NCI-H460 (cell line): ENCODE measurements at regions not wholly inside any gene's neighbourhood (a gene's known extent, or its start where the extent isn't known, plus 50 kb on each side); places are given as distances from the start of the nearest gene placed in this dataset.

Experiments
- DNase-seq: peaks from one replicate; pipeline ENCODE4 v3.0.0-alpha.2; 2016; ENCODE audit warnings: low read depth; ENCODE audit errors: extremely low read depth

GRCh38 chr15:100703032-100703578 is 100.7 kb downstream of the ASB7 start:
- DNase-seq = no peak

DNA sequence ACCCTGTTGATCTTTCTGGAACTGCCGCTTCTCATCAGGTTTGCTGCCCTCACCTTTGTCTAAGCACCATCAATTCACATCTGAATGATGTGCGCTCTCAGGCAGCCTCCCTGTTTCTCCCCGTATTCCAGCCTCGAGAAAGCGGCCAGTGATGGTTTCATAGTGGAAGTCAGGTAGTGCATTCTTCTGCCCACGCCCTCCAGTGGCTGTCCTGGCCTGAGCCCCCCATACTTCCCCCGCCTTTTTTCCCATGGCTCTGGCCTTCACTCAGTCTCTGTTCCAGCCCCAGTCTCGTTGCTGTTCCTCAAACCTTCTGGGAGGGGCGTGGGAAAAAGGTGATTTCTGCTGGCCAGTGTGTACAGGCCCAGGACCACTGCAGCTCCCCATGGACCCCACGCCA is 101.3 kb downstream of the ASB7 start:
- no peak for DNase-seq

DNA sequence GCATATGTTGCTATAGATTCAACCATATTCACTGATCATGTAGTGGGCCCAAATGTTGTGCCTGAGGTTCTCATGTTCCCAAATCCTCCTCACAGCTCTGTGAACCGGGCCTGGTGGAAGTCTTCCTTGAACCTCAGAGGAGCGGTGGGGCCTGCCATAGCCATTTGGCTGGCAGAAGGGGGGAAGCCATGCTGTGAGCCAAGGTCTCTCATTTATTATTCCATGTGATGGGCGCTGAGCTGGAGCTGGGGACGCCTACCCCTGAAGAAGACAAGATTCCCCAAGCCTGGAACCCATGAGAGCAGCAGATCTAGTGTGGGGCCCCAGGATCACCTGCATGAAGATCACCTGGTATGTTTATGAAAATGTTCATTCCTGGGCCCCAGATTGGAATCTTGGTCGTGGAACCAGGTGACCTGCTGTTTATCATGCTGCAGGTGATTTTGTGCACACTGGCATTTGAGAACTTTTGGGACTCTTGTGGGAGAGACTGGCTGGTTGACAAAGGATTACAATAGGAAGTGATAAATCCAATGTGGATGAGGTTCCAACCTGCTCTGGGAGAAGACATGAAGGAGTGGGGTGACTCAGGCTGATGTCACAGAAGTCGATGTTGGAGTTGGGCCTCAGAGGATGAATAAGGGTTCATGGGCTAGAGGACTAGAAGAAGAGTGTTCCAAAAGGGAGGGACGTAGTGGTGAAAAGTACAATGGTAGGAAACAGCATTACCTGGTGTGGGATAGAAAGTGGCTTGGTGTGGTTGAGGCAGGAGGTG is 102.1 kb downstream of the ASB7 start:
- no peak for DNase-seq

DNA sequence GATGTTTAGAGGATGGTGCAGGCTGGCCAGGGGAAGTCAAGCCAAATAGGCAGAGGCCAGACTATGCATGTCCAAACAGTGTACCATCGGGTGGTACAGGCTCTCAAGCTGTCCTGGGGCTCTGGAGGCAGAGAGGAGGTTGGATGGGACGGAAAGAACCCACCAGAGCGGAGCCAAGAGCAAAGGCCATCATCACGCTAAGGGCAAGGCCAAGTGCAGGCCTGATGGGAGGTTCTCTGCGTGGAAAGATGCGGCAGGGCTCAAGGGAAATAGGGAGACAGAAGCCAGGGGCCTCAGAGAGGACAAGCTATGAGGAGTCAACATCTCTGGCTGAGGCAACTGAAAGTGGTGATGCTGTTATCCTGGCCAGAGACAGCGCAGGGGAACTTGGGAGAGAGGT is 102.7 kb downstream of the ASB7 start:
- DNase-seq = no peak

GRCh38 chr15:100705841-100706240 is 103.5 kb downstream of the ASB7 start:
- DNase-seq = no peak

DNA sequence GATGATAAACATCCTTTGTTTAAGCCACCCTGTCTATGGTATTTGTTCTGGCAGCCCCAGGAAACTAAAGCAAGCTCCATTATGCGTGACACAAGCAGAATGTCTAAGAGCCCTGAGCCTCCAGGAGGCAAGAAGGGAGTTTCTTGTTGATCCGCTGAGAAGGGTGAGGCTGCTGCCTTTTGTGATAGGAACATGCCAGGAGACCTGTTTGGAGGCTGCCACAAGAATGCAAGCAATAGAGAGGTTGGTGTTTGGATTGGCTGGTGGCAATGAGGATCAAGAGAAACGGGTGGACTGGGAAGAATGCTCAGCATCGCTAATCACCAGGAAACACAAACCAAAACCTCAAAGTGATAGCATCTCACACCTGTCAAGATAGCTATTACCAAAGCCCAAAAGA is 104.8 kb downstream of the ASB7 start:
- DNase-seq = no peak

- no peak for DNase-seq
These were observed 106.5 kb downstream of the ASB7 start for GRCh38 chr15:100708916-100709315.

GRCh38 chr15:100710222-100710621 is 107.8 kb downstream of the ASB7 start:
- no peak for DNase-seq

DNA sequence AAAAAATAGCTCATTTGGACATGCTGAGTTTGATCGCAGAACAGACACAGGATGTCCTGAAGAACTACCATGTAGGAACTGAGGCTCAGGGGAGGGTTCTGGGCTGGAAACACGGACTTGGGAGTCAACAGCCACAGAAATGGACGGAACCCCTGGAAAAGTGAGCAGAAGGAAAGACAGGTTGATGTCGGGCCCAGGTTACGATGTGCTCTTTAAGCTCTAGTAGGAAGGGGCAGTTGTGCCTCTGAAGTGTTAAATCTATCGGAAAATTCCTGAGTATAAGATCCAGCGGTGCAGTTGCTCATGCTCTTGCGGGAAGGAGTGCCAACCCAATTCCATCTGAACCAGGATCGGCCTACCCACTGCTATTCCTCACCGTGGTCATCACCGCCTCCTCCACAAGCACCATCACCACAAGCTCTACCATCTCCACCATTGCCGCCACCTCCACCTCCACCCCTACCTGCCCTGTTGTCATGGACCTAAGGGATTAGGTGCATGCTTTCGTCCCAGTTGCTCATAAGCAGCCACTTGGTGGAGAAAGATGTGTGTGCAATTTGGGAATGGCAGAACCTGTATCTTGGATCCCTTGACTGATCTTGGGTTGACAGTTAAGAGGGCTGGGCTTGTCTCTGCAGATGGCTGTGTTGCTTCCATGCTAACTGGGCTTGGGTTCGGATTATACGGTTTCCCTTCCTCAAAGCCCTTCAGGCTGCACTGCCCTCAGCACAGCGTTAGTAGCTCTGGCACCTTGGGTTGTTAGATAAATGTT is 108.5 kb downstream of the ASB7 start:
- DNase-seq = no peak

DNA sequence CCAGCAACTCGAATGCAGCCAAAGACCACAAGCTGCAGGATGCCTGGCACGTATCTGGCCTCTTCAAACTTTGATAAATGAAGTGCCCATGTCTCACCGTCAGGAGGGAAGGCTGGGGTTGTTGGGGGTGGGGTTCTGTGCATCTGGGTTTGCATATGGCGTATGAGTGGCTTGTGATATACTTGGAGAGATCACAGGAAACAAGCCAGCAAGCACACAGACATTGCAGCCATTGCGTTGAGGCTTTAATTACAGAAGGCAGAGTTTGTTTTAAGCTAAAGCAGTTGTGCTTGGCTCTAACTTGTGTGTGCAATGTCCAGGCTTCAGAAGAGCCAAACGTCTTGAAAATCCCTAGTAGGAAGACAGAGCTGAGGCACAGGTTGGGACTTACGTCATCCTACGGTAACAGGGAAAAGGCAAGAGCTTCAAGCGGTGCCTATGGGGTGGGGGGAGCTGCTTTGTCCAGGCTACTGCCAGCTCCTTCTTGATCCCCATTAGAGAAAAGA is 109.2 kb downstream of the ASB7 start:
- no peak for DNase-seq

DNA sequence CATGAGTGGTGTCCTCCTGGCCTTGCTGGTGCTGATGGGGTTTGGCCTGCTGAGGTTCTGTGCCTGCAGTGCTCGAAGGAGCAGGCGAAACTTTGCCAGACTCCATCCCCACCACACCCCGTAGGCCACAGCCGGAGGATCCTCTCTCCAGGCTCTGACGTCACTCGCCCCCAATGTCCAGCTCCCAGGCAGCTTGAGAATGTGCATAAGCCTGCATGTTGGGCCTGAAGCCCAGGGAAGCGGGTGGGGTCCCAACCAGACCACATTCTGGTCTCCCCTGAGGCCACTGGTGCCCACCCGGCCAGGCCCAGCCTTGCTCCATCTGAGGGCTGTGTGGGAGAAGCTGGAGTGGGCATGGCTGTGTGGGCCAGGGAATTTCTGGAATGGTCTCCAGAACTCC is 109.8 kb downstream of the ASB7 start:
- DNase-seq = no peak

GRCh38 chr15:100713163-100713867 is 110.9 kb downstream of the ASB7 start:
- DNase-seq = no peak

DNA sequence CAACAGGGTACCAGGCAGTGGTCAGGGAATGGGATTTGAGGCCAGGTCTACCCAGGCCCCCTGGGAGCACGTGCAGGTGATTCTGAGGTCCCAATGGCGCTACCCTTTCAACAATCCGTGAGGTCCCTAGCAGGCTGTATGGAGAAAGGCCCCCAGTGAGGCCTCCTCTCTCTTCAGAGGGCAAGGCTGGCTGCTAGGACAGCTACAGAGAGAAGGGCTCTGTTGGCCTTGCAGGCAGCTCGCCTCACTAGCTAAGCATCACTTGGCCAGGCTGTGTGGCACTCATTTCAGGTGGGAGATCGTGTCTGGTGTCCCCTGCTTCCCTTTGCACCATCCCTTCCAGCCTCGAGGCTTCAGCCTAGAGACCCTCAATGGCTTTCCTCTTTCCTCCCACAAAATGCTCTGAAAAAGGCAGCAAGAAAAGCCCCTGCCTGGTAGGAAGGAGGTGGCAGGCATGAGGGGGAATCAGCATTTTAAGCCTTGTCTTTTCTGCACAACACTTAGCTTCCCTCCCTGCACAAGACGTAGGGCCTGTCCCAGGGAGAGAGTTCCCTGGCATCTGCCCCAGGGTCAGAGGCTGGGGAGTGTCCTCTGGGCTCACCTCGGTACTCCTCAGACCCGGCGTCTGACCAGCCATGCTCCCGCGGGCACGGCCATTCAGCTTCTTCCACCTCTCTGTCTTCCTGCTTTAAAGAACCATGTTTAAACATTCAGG is 111.8 kb downstream of the ASB7 start:
- no peak for DNase-seq

DNA sequence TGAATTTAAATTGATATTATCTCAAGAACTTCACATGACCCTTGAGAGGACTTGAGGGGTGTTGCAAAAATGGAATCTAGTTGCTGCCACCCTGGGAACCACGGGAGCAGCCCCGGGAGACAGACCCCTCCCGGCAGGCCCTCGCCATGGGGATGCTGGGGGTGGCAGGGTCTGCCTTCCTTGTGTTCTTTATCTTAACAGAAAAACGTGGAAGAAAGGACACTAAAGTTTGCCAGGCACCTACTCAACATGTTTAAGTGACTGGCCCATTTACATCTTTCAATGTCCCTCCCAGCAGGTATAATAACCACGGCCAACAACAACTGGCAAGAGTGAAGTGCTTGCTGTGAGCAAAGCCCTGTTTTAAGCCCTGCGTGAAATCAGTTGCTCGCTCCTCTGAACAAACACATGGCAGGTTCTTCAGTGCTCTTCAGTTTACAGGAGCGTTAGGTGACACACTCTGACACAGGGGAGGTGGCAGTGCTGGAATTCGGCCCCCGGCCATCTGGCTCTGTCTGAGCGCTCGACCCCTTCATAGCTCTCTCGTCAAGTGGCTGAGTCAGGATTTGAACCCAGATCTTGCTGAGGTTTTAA is 112.5 kb downstream of the ASB7 start:
- DNase-seq = no peak

GRCh38 chr15:100715571-100716455 is 113.4 kb downstream of the ASB7 start:
- DNase-seq = no peak

- no peak for DNase-seq
These were observed 114.2 kb downstream of the ASB7 start for GRCh38 chr15:100716456-100717085.

- no peak for DNase-seq
These were observed 115.2 kb downstream of the ASB7 start for GRCh38 chr15:100717596-100717995.
